ENCODE measurements at regions not wholly inside any gene's neighbourhood (a gene's known extent, or its start where the extent isn't known, plus 50 kb on each side); places are given as distances from the start of the nearest gene placed in this dataset.

DNA sequence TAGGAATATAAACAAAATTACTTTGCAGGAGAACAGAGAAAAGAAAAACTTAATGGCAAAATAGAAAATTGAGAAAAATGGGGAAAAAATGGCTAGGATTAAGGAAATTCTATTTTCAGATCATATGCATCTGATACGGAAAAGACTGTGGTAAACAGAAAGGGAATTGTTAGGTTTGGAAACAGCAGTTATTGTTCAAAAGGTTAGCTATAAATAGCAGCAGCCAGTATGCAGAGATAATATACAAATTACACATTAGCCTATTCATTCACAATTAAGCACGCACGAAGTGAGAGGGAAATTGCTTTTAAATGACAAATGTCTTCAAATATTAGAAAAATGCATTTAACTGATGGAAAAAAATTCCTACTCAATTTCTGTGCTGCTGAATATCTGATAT, 224.1 kb upstream of the FAM3C start:
- Histone ChIP-seq H3K4me2 (no peak overlapping the region), H3K79me2 (ENCODE audit: insufficient read depth) (no peaks in the 10 kb centered on the region), H3K9me2 (no peaks in the 10 kb centered on the region), H3K27ac (ENCODE audit: low read depth in 2 of 2, low read length in 1 of 2) (no peak overlapping the region), H3K27me3 (ENCODE audit: insufficient read depth) (no peaks in the 10 kb centered on the region; the same call in 1 of the 2 replicates), H3K9me3 (0 out of 2 replicates have a peak, but pooled peaks cover 8% of the 10 kb centered on the region), H3K9ac (no peak overlapping the region), H3K4me3 (ENCODE audit: low read depth in 2 of 2, low read length in 1 of 2) (no peak overlapping the region), H2AFZ (ENCODE audit: low read depth) (no peak overlapping the region), H3K36me3 (replicated peaks in 1 of 2; ENCODE audit: control insufficient read depth in 1 of 2, insufficient read depth in 2 of 2, low read length in 1 of 2) (no peaks in the 10 kb centered on the region), H3F3A (replicated peaks; ENCODE audit: insufficient read depth) (no peaks in the 10 kb centered on the region), H4K20me1 (ENCODE audit: insufficient read depth) (no peaks in the 10 kb centered on the region), H3K4me1 (ENCODE audit: control insufficient read depth in 1 of 2, insufficient read depth in 2 of 2, low read depth in 1 of 2, low read length in 1 of 2) (no peaks in the 10 kb centered on the region)
- TF ChIP-seq, protein P1, sequence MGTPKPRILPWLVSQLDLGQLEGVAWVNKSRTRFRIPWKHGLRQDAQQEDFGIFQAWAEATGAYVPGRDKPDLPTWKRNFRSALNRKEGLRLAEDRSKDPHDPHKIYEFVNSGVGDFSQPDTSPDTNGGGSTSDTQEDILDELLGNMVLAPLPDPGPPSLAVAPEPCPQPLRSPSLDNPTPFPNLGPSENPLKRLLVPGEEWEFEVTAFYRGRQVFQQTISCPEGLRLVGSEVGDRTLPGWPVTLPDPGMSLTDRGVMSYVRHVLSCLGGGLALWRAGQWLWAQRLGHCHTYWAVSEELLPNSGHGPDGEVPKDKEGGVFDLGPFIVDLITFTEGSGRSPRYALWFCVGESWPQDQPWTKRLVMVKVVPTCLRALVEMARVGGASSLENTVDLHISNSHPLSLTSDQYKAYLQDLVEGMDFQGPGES (IDR thresholded peaks at IDR 0.05; ENCODE audit: low read depth, low read length), result no peak
- TF ChIP-seq YY1 (IDR thresholded peaks at IDR 0.05; ENCODE audit: low read depth) (no peak), RCOR1 (IDR thresholded peaks at IDR 0.05; ENCODE audit: low read length) (no peak)
- ChIA-PET CTCF (interaction anchor here (0.6 to 0.8 kb wide), 2 partner anchors 13 to 950 kb away, joined by 3 read pairs; no protein-coding TSS in a partner anchor), POLR2A (no interaction called here)
- WGBS (ENCODE audit: low lambda C conversion rate), result 8% methylated on average over 3 of the region's 3 CpGs
- DNase-seq, result no peak

DNA sequence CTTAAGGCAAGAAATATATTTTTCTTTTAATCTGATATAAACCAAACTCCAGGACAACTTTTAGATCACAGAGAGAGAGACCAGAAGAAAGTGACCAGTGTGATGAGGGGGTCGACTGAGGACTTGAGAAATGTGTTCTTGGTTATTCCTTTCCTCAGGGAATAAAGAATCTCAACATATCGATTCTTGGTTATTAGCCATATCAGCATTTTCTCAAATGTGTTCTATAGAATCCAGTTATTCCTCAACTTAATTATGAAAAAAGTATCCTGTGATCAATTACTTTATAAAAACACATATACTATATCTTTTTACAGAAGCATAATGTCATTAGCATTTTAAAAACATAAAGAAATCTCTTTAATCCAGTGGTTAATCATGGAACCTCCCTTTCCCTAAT, 222.1 kb upstream of the FAM3C start:
- no peak overlapping the region for H3K4me2 ChIP-seq
- no peak overlapping the region for H3K4me3 ChIP-seq (ENCODE audit: low read depth in 2 of 2, low read length in 1 of 2)
- H3K9me3 ChIP-seq, result 0 out of 2 replicates have a peak, but pooled peaks cover 8% of the 10 kb centered on the region
- no peaks in the 10 kb centered on the region for H3K4me1 ChIP-seq (ENCODE audit: control insufficient read depth in 1 of 2, insufficient read depth in 2 of 2, low read depth in 1 of 2, low read length in 1 of 2)
- H2AFZ ChIP-seq (ENCODE audit: low read depth), result no peak overlapping the region
- H3K27ac ChIP-seq (ENCODE audit: low read depth in 2 of 2, low read length in 1 of 2), result no peak overlapping the region
- no peaks in the 10 kb centered on the region; the same call in 1 of the 2 replicates for H3K27me3 ChIP-seq (ENCODE audit: insufficient read depth)
- H3K9me2 ChIP-seq, result no peaks in the 10 kb centered on the region
- POLR2A ChIA-PET, result no interaction called here
- no peak for DNase-seq
- no peaks in the 10 kb centered on the region for H3F3A ChIP-seq (replicated peaks; ENCODE audit: insufficient read depth)
- H3K79me2 ChIP-seq (ENCODE audit: insufficient read depth), result no peaks in the 10 kb centered on the region
- WGBS (ENCODE audit: low lambda C conversion rate), result 6% methylated on average over 2 of the region's 2 CpGs
- CTCF ChIA-PET, result no interaction called here
- no peaks in the 10 kb centered on the region for H3K36me3 ChIP-seq (replicated peaks in 1 of 2; ENCODE audit: control insufficient read depth in 1 of 2, insufficient read depth in 2 of 2, low read length in 1 of 2)
- no peaks in the 10 kb centered on the region for H4K20me1 ChIP-seq (ENCODE audit: insufficient read depth)
- H3K9ac ChIP-seq, result no peak overlapping the region
- TF ChIP-seq POLR2AphosphoS5 (IDR thresholded peaks at IDR 0.05; ENCODE audit: low read depth, low read length) (no peak), FOSL2 (IDR thresholded peaks at IDR 0.05; ENCODE audit: borderline replicate concordance, low read depth) (no peak), TAF1 (IDR thresholded peaks at IDR 0.05; ENCODE audit: borderline replicate concordance, low read depth, low read length) (no peak), YY1 (IDR thresholded peaks at IDR 0.05; ENCODE audit: low read depth) (no peak), SMC3 (IDR thresholded peaks at IDR 0.05; ENCODE audit: low read depth, low read length) (no peak), CTCF (IDR thresholded peaks at IDR 0.05) (no peak), JUND (IDR thresholded peaks at IDR 0.05) (no peak), NFIC (IDR thresholded peaks at IDR 0.05; ENCODE audit: borderline replicate concordance) (no peak), MXI1 (IDR thresholded peaks at IDR 0.05; ENCODE audit: low read depth, low read length) (no peak), RAD21 (IDR thresholded peaks at IDR 0.05; ENCODE audit: low read length) (no peak), FOXJ3 (CRISPR knock-in tag; IDR thresholded peaks at IDR 0.05) (no peak), EP300 (IDR thresholded peaks at IDR 0.05; ENCODE audit: borderline replicate concordance in 1 of 2, low read depth in 1 of 2, low read length in 1 of 2) (no peak), USF2 (IDR thresholded peaks at IDR 0.05; ENCODE audit: borderline replicate concordance, low read depth, low read length) (no peak), CHD2 (IDR thresholded peaks at IDR 0.05; ENCODE audit: low read length, partially characterized antibody) (no peak), MEF2A (IDR thresholded peaks at IDR 0.05; ENCODE audit: borderline replicate concordance, low read depth) (no peak), ELF1 (IDR thresholded peaks at IDR 0.05) (no peak)
- TF ChIP-seq, protein P2, sequence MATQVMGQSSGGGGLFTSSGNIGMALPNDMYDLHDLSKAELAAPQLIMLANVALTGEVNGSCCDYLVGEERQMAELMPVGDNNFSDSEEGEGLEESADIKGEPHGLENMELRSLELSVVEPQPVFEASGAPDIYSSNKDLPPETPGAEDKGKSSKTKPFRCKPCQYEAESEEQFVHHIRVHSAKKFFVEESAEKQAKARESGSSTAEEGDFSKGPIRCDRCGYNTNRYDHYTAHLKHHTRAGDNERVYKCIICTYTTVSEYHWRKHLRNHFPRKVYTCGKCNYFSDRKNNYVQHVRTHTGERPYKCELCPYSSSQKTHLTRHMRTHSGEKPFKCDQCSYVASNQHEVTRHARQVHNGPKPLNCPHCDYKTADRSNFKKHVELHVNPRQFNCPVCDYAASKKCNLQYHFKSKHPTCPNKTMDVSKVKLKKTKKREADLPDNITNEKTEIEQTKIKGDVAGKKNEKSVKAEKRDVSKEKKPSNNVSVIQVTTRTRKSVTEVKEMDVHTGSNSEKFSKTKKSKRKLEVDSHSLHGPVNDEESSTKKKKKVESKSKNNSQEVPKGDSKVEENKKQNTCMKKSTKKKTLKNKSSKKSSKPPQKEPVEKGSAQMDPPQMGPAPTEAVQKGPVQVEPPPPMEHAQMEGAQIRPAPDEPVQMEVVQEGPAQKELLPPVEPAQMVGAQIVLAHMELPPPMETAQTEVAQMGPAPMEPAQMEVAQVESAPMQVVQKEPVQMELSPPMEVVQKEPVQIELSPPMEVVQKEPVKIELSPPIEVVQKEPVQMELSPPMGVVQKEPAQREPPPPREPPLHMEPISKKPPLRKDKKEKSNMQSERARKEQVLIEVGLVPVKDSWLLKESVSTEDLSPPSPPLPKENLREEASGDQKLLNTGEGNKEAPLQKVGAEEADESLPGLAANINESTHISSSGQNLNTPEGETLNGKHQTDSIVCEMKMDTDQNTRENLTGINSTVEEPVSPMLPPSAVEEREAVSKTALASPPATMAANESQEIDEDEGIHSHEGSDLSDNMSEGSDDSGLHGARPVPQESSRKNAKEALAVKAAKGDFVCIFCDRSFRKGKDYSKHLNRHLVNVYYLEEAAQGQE (IDR thresholded peaks at IDR 0.05; ENCODE audit: low read depth, low read length), result no peak
- TF ChIP-seq, protein P3, sequence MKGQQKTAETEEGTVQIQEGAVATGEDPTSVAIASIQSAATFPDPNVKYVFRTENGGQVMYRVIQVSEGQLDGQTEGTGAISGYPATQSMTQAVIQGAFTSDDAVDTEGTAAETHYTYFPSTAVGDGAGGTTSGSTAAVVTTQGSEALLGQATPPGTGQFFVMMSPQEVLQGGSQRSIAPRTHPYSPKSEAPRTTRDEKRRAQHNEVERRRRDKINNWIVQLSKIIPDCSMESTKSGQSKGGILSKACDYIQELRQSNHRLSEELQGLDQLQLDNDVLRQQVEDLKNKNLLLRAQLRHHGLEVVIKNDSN (IDR thresholded peaks at IDR 0.05; ENCODE audit: borderline replicate concordance, low read depth), result no peak

All from SK-N-SH (cell line).